Activated CD4-positive, alpha-beta T cell treated with anti-CD3 and anti-CD28 coated beads for 36 hours (primary cell): ENCODE measurements at regions not wholly inside any gene's neighbourhood (a gene's known extent, or its start where the extent isn't known, plus 50 kb on each side); places are given as distances from the start of the nearest gene placed in this dataset.

Experiments
- ATAC-seq: fragments of 200-7000 bp; cut with Tn5 transposase; one replicate; pipeline ENCODE4 v1.10.0; 2021; ENCODE audit warnings: mild to moderate bottlenecking, moderate library complexity
- CTCF ChIA-PET: fragments of 350-600 bp; sonication (Branson Sonifier 250); formaldehyde crosslinking; loops from one replicate; lab custom pipeline; 2021; ENCODE audit warnings: antibody characterized with exemption; lab: Charles Lee
- POLR2A ChIA-PET: fragments of 350-600 bp; sonication (Branson Sonifier 250); formaldehyde crosslinking; loops from one replicate; lab custom pipeline; 2021; ENCODE audit warnings: antibody characterized with exemption, inconsistent platforms; lab: Charles Lee
- DNase-seq: peaks from one replicate; pipeline ENCODE4 v3.0.0-alpha.2; 2020
- H3K27ac Mint-ChIP-seq: one replicate; pipeline ENCODE4 v1.8.0; 2021; ENCODE audit warnings: mixed read lengths
- H3K27me3 Mint-ChIP-seq: one replicate; pipeline ENCODE4 v1.8.0; 2021; ENCODE audit warnings: mixed read lengths
- H3K36me3 Mint-ChIP-seq: one replicate; pipeline ENCODE4 v1.8.0; 2021; ENCODE audit warnings: low read depth, mixed read lengths
- H3K4me1 Mint-ChIP-seq: one replicate; pipeline ENCODE4 v1.8.0; 2021; ENCODE audit warnings: mixed read lengths
- H3K4me3 Mint-ChIP-seq: one replicate; pipeline ENCODE4 v1.8.0; 2021; ENCODE audit warnings: mild to moderate bottlenecking, moderate library complexity, mixed read lengths
- H3K9me3 Mint-ChIP-seq: one replicate; pipeline ENCODE4 v1.8.0; 2021; ENCODE audit warnings: low read depth, mixed read lengths
- intact Hi-C, 2 experiments: fragments of 100-400 bp; cut with DNase I in 1 of 2; cut with micrococcal nuclease in 1 of 2; formaldehyde crosslinking; loops; one replicate each; pipeline versions ENCODE4 v1.14.2 to v1.15.1; 2022 to 2024; cut with DNase I, micrococcal nuclease

DNA sequence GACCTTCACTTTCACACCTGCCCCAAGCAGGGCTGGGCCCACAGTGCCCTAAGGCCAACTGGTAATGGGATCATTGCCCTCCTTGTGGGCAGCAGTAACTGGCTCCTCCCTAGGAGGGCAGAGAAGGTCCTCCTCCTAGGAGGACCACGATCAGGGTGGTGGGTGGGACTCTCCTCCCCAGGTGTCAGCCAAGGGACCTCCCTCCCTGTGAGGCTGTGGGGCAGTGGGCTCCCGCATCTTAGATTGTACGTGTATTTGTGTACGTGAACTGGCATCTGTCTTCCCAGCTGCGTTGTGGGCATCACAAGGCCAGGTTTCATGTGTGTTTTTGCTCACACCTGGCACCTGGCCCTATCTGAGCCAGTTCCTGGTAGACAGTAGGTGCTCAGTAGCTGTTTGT lies 111.8 kb downstream of the SOX1 start:
- Mint-ChIP-seq H3K9me3 (peaks cover 2% of the 10 kb centered on the region), H3K4me3 (no peak overlapping the region), H3K27ac (no peak overlapping the region), H3K27me3 (no peaks in the 10 kb centered on the region), H3K4me1 (no peaks in the 10 kb centered on the region), H3K36me3 (no peaks in the 10 kb centered on the region)
- DNase-seq = no peak
- ATAC-seq = no peak
- ChIA-PET CTCF (no interaction called here), POLR2A (no interaction called here)
- intact Hi-C loops = no loop called here

DNA sequence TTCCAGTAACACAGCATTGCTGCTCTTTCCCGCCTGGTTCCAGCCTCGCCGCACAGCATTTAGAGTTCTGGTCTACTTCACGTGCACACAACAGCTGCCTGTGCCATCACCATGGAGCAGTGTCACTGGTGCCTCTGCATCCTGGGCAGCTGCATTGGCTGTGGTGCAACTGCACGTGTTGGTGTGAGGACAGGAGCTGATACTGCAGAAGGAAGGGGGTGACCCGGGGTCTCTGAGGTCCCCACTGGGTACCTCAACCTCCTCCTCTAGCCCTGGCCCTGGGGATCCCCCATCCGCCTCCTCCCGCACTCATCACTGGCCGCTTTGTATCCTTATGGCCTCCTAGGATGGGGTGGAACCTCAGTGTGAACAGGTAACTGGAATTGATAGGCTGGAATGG lies 112.5 kb downstream of the SOX1 start:
- DNase-seq (no peak), ATAC-seq (no peak)
- no peaks in the 10 kb centered on the region for H3K27me3 Mint-ChIP-seq
- ChIA-PET CTCF (no interaction called here), POLR2A (no interaction called here)
- H3K9me3 Mint-ChIP-seq = no peaks in the 10 kb centered on the region
- intact Hi-C loops = no loop called here
- H3K4me3 Mint-ChIP-seq = no peak overlapping the region
- H3K27ac Mint-ChIP-seq = no peak overlapping the region
- no peaks in the 10 kb centered on the region for H3K36me3 Mint-ChIP-seq
- no peaks in the 10 kb centered on the region for H3K4me1 Mint-ChIP-seq

DNA sequence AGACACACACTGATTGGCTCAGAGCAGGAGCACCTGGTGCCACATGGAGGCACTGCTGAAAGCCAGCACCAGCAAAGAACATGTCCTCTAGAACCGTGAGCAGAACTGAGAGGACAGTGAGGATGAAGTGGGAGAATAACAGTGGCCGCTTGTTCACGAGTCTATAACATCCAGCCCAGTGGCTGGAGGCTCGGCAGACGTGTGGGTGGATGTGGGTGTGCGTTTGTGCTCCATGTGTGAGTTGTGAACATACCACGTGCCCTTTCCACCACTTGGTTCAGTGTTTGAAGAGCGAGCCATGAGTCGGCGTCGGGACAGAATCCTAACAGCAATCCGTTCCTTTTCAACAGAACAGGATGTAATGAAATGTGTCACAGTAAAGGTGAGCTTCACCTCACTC lies 113.0 kb downstream of the SOX1 start:
- ChIA-PET CTCF (no interaction called here), POLR2A (no interaction called here)
- intact Hi-C loops = no loop called here
- no peaks in the 10 kb centered on the region for H3K4me1 Mint-ChIP-seq
- no peaks in the 10 kb centered on the region for H3K36me3 Mint-ChIP-seq
- H3K9me3 Mint-ChIP-seq = no peaks in the 10 kb centered on the region
- no peak for DNase-seq
- H3K27me3 Mint-ChIP-seq = no peaks in the 10 kb centered on the region
- no peak overlapping the region for H3K4me3 Mint-ChIP-seq
- H3K27ac Mint-ChIP-seq = no peak overlapping the region
- no peak for ATAC-seq

DNA sequence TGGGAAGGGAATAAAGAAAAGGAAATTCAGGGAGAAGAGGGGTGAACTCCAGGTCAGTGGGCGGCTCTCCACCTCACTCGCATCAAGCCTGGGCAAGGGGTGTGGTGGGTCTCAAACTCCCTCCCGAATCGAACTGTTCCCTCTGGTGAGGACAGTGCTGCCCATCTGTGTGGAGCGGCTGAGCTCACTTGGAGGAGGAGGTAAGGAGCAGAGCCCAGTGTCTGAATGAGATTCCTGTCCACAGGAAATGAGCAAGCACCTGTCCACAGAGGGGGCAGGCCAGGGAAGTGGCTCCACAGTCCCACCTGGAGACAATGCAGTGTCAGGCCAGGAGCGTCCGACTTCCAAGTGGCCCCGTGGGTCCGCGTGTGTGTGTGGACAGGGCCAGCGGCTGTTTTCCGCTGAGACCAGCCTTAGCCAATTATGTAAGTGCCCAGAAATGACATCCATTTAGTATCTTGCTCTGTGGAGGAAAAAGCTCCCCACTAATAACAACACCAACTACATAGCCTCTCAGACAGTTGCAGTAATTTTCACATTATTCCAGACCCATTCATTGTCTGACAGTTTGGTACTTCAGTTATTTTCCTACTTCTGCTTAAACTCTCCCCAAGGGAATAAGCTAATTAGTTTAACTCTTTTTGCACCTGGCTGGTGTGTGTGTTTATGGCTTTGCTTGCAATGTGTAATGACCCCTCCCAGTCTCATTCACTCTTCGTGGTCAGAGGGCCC lies 114.6 kb downstream of the SOX1 start:
- Mint-ChIP-seq H3K4me1 (no peaks in the 10 kb centered on the region), H3K27ac (no peak overlapping the region), H3K27me3 (no peaks in the 10 kb centered on the region), H3K36me3 (no peaks in the 10 kb centered on the region), H3K9me3 (no peaks in the 10 kb centered on the region), H3K4me3 (no peak overlapping the region)
- DNase-seq = no peak
- POLR2A ChIA-PET = no interaction called here
- CTCF ChIA-PET = no interaction called here
- ATAC-seq = no peak
- intact Hi-C loops = no loop called here

GRCh38 chr13:112182251-112182650 lies 115.3 kb downstream of the SOX1 start:
- Mint-ChIP-seq H3K4me3 (no peak overlapping the region), H3K9me3 (no peaks in the 10 kb centered on the region), H3K36me3 (no peaks in the 10 kb centered on the region), H3K4me1 (no peaks in the 10 kb centered on the region), H3K27ac (no peak overlapping the region), H3K27me3 (no peaks in the 10 kb centered on the region)
- ChIA-PET CTCF (no interaction called here), POLR2A (no interaction called here)
- ATAC-seq = no peak
- intact Hi-C loops = no loop called here
- DNase-seq = no peak

- POLR2A ChIA-PET = no interaction called here
- ATAC-seq (no peak), DNase-seq (no peak)
Observed at GRCh38 chr13:112182846-112183531, 116.0 kb downstream of the SOX1 start.

GRCh38 chr13:112183532-112184090 lies 116.7 kb downstream of the SOX1 start:
- Mint-ChIP-seq H3K36me3 (no peaks in the 10 kb centered on the region), H3K9me3 (no peaks in the 10 kb centered on the region)
- intact Hi-C loops = no loop called here

More at GRCh38 chr13:112182846-112183531, 116.0 kb downstream of the SOX1 start:
- Mint-ChIP-seq H3K36me3 (no peaks in the 10 kb centered on the region), H3K9me3 (no peaks in the 10 kb centered on the region), H3K4me3 (no peak overlapping the region), H3K27me3 (no peaks in the 10 kb centered on the region), H3K27ac (no peak overlapping the region), H3K4me1 (no peaks in the 10 kb centered on the region)
- intact Hi-C loops = no loop called here
- CTCF ChIA-PET = no interaction called here

GRCh38 chr13:112184261-112184660 lies 117.3 kb downstream of the SOX1 start:
- ChIA-PET POLR2A (no interaction called here), CTCF (no interaction called here)
- no peaks in the 10 kb centered on the region for H3K27me3 Mint-ChIP-seq
- DNase-seq (no peak), ATAC-seq (no peak)
- no peaks in the 10 kb centered on the region for H3K36me3 Mint-ChIP-seq
- intact Hi-C loops = no loop called here
- no peak overlapping the region for H3K27ac Mint-ChIP-seq
- no peaks in the 10 kb centered on the region for H3K9me3 Mint-ChIP-seq
- no peak overlapping the region for H3K4me3 Mint-ChIP-seq
- no peaks in the 10 kb centered on the region for H3K4me1 Mint-ChIP-seq

More at GRCh38 chr13:112183532-112184090, 116.7 kb downstream of the SOX1 start:
- no peak overlapping the region for H3K27ac Mint-ChIP-seq
- ChIA-PET POLR2A (no interaction called here), CTCF (no interaction called here)
- no peaks in the 10 kb centered on the region for H3K27me3 Mint-ChIP-seq
- no peak overlapping the region for H3K4me3 Mint-ChIP-seq
- ATAC-seq (no peak), DNase-seq (no peak)
- H3K4me1 Mint-ChIP-seq = no peaks in the 10 kb centered on the region

GRCh38 chr13:112184851-112185371 lies 118.0 kb downstream of the SOX1 start:
- no peak for ATAC-seq

DNA sequence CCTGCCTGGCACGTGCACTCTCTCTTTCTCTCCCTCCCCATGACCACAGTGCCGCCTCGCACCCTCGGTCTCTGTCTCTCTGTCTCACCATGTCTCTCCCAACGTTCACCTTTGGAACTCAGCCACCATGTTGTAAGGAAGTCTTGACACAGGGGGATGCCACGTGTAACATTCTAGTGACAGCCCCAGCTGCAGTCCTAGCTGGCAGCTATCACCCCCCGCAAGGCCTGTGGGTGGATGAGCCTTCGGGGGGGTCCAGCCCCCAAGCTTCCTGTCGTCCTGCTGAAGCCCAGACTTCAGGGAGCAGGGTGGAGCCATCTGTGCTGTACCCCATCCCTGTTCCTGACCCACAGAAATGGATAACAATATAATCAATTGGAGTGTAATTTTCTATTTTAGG lies 118.5 kb downstream of the SOX1 start:
- no peak overlapping the region for H3K4me3 Mint-ChIP-seq
- H3K4me1 Mint-ChIP-seq = no peaks in the 10 kb centered on the region
- no peaks in the 10 kb centered on the region for H3K9me3 Mint-ChIP-seq
- POLR2A ChIA-PET = no interaction called here
- CTCF ChIA-PET = interaction anchor here (0.6 kb wide), 1 partner anchor 143 kb away, joined by 3 read pairs; no protein-coding TSS in a partner anchor
- H3K27ac Mint-ChIP-seq = no peak overlapping the region
- intact Hi-C loops = no loop called here
- no peaks in the 10 kb centered on the region for H3K27me3 Mint-ChIP-seq
- DNase-seq (no peak), ATAC-seq (no peak)
- no peaks in the 10 kb centered on the region for H3K36me3 Mint-ChIP-seq

More at GRCh38 chr13:112184851-112185371, 118.0 kb downstream of the SOX1 start:
- H3K36me3 Mint-ChIP-seq = no peaks in the 10 kb centered on the region
- no peak overlapping the region for H3K27ac Mint-ChIP-seq
- ChIA-PET CTCF (no interaction called here), POLR2A (no interaction called here)
- no peaks in the 10 kb centered on the region for H3K27me3 Mint-ChIP-seq
- H3K4me3 Mint-ChIP-seq = no peak overlapping the region
- DNase-seq = no peak
- no peaks in the 10 kb centered on the region for H3K9me3 Mint-ChIP-seq
- intact Hi-C loops = no loop called here
- H3K4me1 Mint-ChIP-seq = no peaks in the 10 kb centered on the region

DNA sequence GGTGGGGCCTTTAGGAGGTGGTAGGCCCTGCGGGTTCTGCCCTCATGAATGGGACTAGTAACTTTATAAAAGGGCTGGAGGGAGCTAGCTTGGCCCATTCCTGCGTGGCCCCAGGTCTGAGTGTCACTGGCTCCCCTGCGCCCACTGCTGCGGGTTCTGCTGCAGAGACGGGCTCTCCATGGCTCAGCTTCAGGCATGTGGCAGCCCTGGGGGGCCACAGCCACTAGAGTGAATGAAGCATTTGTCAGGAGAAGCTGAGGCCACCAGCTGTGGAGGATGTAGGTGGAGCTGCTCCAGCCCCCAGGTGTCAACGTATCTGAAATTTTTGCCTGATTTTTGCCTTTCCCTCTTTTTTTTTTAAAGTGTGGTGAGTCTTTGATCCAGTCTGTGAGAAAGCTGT lies 119.1 kb downstream of the SOX1 start:
- Mint-ChIP-seq H3K27me3 (no peaks in the 10 kb centered on the region), H3K9me3 (no peaks in the 10 kb centered on the region), H3K27ac (no peak overlapping the region), H3K4me3 (no peak overlapping the region), H3K36me3 (no peaks in the 10 kb centered on the region), H3K4me1 (no peaks in the 10 kb centered on the region)
- ATAC-seq (no peak), DNase-seq (no peak)
- ChIA-PET POLR2A (no interaction called here), CTCF (interaction anchor here (0.6 kb wide), 2 partner anchors 144 to 188 kb away, joined by 3 to 4 read pairs; no protein-coding TSS in a partner anchor)
- intact Hi-C loops = no loop called here
